Esophagus (tissue), 2 donors: ENCODE measurements at regions not wholly inside any gene's neighbourhood (a gene's known extent, or its start where the extent isn't known, plus 50 kb on each side); places are given as distances from the start of the nearest gene placed in this dataset.
A peak's percentile ranks its signal among the peaks of the same experiment; 100 is the strongest.

Experiments used
- H3K27ac ChIP-seq, 2 donors: one replicate each; pipeline ENCODE4 v1.5.1; 2013; ENCODE audit warnings: low read depth in 2 of 2, mild to moderate bottlenecking in 2 of 2, inconsistent platforms in 1 of 2, low read length in 1 of 2, moderate library complexity in 1 of 2
- H3K27me3 ChIP-seq, 2 donors: one replicate each; pipeline ENCODE4 v1.6.1; 2013; ENCODE audit warnings: low read length in 2 of 2, control low read depth in 1 of 2, mild to moderate bottlenecking in 1 of 2; ENCODE audit not compliant: insufficient read depth in 2 of 2, control insufficient read depth in 1 of 2
- H3K36me3 ChIP-seq, 2 donors: one replicate each; pipeline ENCODE4 v1.6.1; 2013; ENCODE audit warnings: low read length in 1 of 2; ENCODE audit not compliant: control insufficient read depth in 2 of 2, insufficient read depth in 2 of 2
- H3K4me1 ChIP-seq, 2 donors: one replicate each; pipeline ENCODE4 v1.6.1; 2013; ENCODE audit warnings: low read length in 1 of 2; ENCODE audit not compliant: control insufficient read depth in 2 of 2, insufficient read depth in 2 of 2
- H3K4me3 ChIP-seq, 2 donors: one replicate each; pipeline ENCODE4 v1.5.1; 2013; ENCODE audit warnings: low read length in 2 of 2, mild to moderate bottlenecking in 2 of 2, low read depth in 1 of 2, moderate library complexity in 1 of 2
- H3K9me3 ChIP-seq, 2 donors: one replicate each; pipeline ENCODE4 v1.6.1; 2013; ENCODE audit warnings: mild to moderate bottlenecking in 2 of 2, low read depth in 1 of 2, low read length in 1 of 2, moderate library complexity in 1 of 2; ENCODE audit not compliant: control insufficient read depth in 2 of 2, insufficient read depth in 1 of 2
- WGBS, 2 donors: extraction: QIAGEN DNeasy Blood & Tissue Kit; methylation state at CpG; one replicate each; pipeline ENCODE4 v1.1.7; 2013; 5-methylcytosine and 5-hydroxymethylcytosine counted together
- donor health status: healthy with polysubstance abuse.
- donor health status: Bipolar disorder and iron deficiency.

DNA sequence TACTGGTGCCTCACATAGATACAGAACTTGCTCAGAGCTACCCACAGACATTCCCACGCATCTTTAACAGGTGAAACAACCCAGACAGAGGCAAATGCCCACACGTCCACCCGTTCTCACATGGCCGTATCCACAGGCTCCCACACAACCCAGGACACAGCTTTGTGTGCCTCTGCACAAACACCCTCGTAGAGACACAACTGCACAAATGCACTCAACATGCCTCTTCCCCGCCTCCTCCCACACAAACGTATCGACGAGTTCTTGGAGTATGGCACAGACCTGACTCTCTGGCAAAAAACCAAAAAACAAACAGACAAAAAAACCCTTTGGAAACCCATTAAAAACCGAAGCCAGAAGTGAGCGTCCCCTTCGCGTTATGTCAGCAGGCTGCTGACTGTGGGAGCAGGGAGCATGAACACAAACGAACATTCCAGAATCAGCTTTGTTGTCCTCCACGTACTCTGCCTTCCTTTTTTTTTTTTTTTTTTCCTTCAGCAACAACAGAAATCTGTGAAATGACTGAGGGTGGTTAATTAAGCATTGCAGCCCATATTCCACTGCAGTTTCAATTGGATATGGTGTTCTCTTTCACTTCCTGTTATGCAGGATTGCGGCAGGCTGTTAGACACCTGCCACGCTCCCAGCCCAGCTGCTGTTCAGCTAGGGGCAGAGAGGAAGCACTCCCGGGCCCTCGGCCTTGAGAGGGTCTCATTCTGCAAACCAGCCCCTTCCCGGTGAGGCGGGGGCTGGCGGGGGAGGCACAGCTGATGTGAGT, 313.7 kb downstream of the MAF start:
- H3K27ac ChIP-seq: peak overlapping the region in 1 of 2 donors; percentile 7
- peak overlapping the region in 1 of 2 donors; percentile 4 for H3K4me3 ChIP-seq

DNA sequence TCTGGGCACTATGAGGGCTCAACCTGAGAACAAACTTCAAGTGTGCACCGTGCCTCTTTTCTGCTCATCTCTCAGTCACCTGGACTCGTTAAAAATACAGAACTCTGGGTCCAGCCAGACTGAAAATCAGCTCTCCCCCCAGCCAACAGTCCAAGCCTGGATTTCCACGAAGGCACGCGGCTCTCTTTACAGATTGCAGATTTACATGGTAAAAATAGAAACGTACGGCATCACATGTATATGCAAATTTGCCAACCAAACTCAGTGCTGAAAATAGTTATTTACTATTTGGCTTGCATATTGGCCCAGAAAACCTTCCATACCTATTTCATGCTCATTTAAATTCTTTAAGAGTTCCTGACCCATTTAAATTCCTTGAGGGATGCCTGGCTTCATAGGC, 315.8 kb downstream of the MAF start:
- H3K4me3 ChIP-seq: no peak overlapping the region
- H3K27me3 ChIP-seq: no peaks in the 10 kb centered on the region
- no peaks in the 10 kb centered on the region for H3K9me3 ChIP-seq
- WGBS, 2 donors: 64 to 69% methylated on average over 7 of the region's 7 CpGs
- H3K36me3 ChIP-seq: no peaks in the 10 kb centered on the region
- H3K4me1 ChIP-seq: peaks cover 2% of the 10 kb centered on the region in 2 donors
- H3K27ac ChIP-seq: no peak overlapping the region

More for the DNA sequence above, 313.7 kb downstream of the MAF start:
- 23 to 24% methylated on average over 22 of the region's 22 CpGs for WGBS, 2 donors
- H3K9me3 ChIP-seq: no peaks in the 10 kb centered on the region
- H3K27me3 ChIP-seq: no peaks in the 10 kb centered on the region
- H3K4me1 ChIP-seq: peaks cover 2 to 5% of the 10 kb centered on the region in 2 donors
- H3K36me3 ChIP-seq: no peaks in the 10 kb centered on the region

DNA sequence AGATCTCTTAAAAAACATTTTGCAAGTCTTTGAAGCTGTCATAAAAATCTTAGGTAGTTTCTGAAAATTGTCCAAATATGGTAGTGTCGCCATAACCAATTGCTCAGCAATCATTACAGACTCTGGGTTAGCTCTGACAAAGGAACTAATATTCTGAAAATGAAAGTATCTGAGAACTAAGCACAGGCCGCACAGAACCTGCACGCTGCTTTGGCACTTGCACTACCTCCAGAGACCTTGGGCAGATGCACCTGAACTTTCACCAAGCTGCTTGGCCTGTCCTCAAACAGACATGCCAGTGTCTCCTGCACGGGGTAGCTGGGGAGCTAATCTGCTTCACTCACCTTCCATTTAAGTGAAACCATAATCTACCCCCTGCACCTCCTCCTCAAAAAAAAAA, 317.0 kb downstream of the MAF start:
- Histone ChIP-seq H3K9me3 (no peaks in the 10 kb centered on the region), H3K36me3 (no peaks in the 10 kb centered on the region), H3K4me1 (peaks cover 2% of the 10 kb centered on the region in 2 donors), H3K27me3 (no peaks in the 10 kb centered on the region), H3K4me3 (no peak overlapping the region), H3K27ac (no peak overlapping the region)
- WGBS, 2 donors: 68 to 71% methylated on average over 4 of the region's 4 CpGs

DNA sequence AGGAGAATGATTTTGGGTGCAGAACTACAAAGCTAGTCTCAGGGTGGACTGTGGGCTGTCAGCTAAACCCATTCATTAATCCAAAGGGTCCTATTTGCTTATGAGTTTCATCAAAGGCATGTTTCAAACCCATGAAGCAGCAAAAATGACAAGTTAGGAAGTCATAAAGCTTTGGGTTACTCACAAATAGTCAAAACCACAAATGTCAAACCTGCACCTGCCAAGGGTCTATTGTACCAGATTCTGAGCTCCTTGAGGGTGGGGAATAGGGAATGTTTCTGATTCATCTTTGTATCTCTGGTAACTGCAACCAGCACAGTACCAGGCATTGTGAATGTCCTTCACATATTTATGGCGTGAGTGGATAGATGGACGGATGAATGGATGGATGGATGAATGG, 317.7 kb downstream of the MAF start:
- WGBS, 2 donors: 92 to 95% methylated on average over 2 of the region's 2 CpGs
- peaks cover 2% of the 10 kb centered on the region in 2 donors for H3K4me1 ChIP-seq
- H3K27me3 ChIP-seq: no peaks in the 10 kb centered on the region
- H3K36me3 ChIP-seq: no peaks in the 10 kb centered on the region
- no peak overlapping the region for H3K4me3 ChIP-seq
- no peaks in the 10 kb centered on the region for H3K9me3 ChIP-seq
- H3K27ac ChIP-seq: no peak overlapping the region

DNA sequence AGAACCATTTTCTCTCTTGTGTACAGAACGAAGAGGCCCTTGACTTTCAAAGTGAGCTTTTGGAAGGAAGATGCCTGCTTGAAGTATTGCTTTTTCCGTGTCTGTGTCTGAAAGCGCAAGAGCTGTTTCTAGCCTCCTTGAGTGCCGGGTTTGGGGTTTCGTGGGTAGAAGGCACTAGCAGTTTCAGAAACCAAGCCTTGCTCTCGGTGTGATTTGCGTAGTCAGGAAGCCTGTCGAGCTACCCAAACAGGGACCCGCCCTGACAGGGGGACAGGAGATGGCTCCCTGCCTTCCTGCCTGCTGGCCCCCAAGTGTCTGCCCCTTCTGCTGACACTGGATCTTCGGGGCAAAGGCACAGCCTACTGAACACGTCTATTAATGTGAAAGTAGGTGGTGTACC, 322.0 kb downstream of the MAF start:
- no peaks in the 10 kb centered on the region for H3K36me3 ChIP-seq
- H3K27me3 ChIP-seq: no peaks in the 10 kb centered on the region
- 73 to 76% methylated on average over 11 of the region's 11 CpGs for WGBS, 2 donors
- H3K4me1 ChIP-seq: no peaks in the 10 kb centered on the region
- no peak overlapping the region for H3K27ac ChIP-seq
- no peak overlapping the region for H3K4me3 ChIP-seq
- H3K9me3 ChIP-seq: no peaks in the 10 kb centered on the region

DNA sequence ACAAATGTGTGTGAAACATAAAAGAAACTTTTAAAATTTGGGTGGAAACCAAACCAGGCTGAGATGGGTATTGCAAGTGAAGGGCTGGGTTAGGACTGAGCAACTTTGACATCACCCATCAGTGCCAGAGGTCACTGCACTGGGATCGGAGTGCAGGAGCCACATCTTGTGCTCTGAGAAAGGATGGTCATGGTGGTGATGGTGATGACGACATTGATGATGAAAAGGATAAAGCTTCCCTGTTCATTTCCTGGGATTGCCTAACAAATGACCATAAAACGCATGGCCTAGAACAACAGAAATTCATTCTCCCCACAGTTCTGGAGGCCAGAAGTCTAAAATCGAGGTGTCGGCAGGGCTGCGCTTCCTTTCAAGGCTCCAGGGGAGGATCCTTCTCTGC, 324.0 kb downstream of the MAF start:
- Histone ChIP-seq H3K9me3 (no peaks in the 10 kb centered on the region), H3K27me3 (no peaks in the 10 kb centered on the region), H3K27ac (no peak overlapping the region), H3K36me3 (no peaks in the 10 kb centered on the region), H3K4me1 (no peaks in the 10 kb centered on the region), H3K4me3 (no peak overlapping the region)
- 95% methylated on average over 6 of the region's 6 CpGs for WGBS, 2 donors

DNA sequence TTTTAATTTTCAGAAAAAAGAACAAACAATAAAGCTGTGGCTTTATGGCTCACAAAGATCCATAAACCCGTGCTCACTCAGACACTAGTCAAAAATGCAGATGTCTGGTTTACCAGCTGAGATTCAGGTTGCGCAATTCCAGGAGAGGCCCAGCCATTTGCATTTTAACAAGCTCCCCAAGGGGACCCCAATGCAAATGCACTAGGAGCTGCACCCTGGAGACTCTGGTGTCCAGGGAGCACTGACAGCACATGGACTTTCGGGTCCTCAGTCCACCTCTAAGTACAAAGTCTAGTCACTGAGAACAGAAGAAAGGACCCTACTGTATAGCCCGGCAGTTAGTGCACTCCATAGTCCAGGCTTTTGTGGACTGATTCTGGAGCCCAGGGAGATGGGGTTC, 326.3 kb downstream of the MAF start:
- 97 to 99% methylated on average over 4 of the region's 4 CpGs for WGBS, 2 donors
- no peaks in the 10 kb centered on the region for H3K9me3 ChIP-seq
- H3K4me3 ChIP-seq: no peak overlapping the region

DNA sequence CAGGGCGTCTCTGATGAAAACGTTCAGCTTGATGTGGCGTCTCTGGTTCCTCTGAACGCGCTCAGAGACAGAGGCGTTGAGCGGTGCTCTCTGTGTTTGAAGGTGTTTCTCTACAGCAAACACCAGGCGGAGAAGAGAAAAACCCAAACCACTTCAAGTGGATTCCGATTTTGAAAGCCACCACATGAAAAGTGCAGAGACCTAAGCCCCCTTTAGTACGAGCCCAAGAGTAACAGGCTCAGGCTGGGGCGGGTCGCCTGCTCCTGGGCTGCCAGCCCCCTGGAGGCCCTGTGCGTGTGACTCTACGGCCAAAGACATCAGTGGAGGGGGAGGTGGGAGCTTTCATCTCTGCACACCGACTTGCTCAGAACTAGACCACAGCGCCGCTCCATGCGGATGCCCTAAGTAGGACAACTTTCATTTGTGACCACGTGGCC, 328.4 kb downstream of the MAF start:
- H3K27me3 ChIP-seq: no peaks in the 10 kb centered on the region
- WGBS, 2 donors: 83 to 85% methylated on average over 19 of the region's 19 CpGs
- H3K4me1 ChIP-seq: no peaks in the 10 kb centered on the region
- H3K4me3 ChIP-seq: no peak overlapping the region
- H3K27ac ChIP-seq: no peak overlapping the region
- no peaks in the 10 kb centered on the region for H3K36me3 ChIP-seq
- no peaks in the 10 kb centered on the region for H3K9me3 ChIP-seq

More for the DNA sequence above, 326.3 kb downstream of the MAF start:
- Histone ChIP-seq H3K4me1 (no peaks in the 10 kb centered on the region), H3K27me3 (no peaks in the 10 kb centered on the region), H3K36me3 (no peaks in the 10 kb centered on the region), H3K27ac (no peak overlapping the region)

DNA sequence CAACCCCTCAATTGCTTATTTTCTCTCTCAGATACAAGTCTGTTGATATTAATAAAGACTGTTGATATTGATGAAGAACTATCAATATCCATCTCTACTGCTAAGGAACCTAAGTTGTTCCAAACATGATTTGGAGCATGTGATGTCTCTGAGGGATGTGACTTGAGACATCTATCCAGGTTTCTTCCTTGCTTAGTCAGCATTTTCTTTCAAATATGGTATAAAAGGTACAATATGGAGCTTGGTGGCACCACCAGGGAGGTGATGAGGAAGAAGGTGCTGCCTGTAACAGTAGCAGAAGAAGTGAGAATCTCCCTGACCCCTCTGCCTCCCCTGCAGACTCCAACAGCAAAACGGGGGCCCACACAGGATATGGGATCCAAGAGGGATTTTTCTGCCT, 329.0 kb downstream of the MAF start:
- H3K9me3 ChIP-seq: no peaks in the 10 kb centered on the region
- H3K4me3 ChIP-seq: no peak overlapping the region
- no peaks in the 10 kb centered on the region for H3K27me3 ChIP-seq
- no peaks in the 10 kb centered on the region for H3K4me1 ChIP-seq
- H3K36me3 ChIP-seq: no peaks in the 10 kb centered on the region
- 0 to 4% methylated on average over 1 of the region's 1 CpG for WGBS, 2 donors
- H3K27ac ChIP-seq: no peak overlapping the region

DNA sequence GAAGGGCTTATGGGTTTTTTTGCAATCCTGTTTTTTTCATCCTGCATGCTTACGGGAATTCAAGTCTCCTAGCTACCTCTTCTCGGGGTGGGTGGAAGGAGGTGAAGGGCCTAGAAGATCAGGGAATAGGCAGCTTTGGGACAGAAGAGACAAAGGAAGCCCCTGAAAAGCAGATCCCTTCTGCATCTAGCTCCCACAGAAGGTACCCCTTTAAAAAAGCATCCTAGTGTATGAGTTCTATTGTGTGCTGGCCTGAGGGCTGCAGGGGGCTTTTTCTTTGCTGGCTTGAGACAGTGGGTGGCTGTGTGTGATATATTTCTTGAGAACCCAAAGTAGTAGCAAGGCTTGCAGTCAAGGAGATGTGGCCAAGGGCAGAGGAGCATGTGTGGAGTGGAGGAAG, 330.5 kb downstream of the MAF start:
- Histone ChIP-seq H3K4me3 (no peak overlapping the region), H3K27me3 (no peaks in the 10 kb centered on the region), H3K9me3 (no peaks in the 10 kb centered on the region), H3K36me3 (no peaks in the 10 kb centered on the region), H3K4me1 (no peaks in the 10 kb centered on the region), H3K27ac (no peak overlapping the region)
- WGBS, 2 donors: 88 to 94% methylated on average over 2 of the region's 2 CpGs
